HCEC 1CT (cell line): ENCODE measurements at regions not wholly inside any gene's neighbourhood (a gene's known extent, or its start where the extent isn't known, plus 50 kb on each side); places are given as distances from the start of the nearest gene placed in this dataset.
A peak's percentile ranks its signal among the peaks of the same experiment; 100 is the strongest.
"Not testable (repeated sequence)": the region's sequence is repeated elsewhere in the genome, so short reads cannot be mapped to it uniquely, and the experiment has no call there.

Experiments used
- DNase-seq: peaks from one replicate; pipeline ENCODE4 v3.0.0-alpha.2; 2017

- no peak for DNase-seq
Observed at GRCh38 chr5:124044613-124045012, 532.6 kb downstream of the CSNK1G3 start.

GRCh38 chr5:124043456-124043855 is 531.5 kb downstream of the CSNK1G3 start:
- DNase-seq: peak; percentile 9

GRCh38 chr5:124040799-124041198 is 528.8 kb downstream of the CSNK1G3 start:
- DNase-seq: no peak

- DNase-seq: no peak
Observed at GRCh38 chr5:124039410-124039809, 527.4 kb downstream of the CSNK1G3 start.

GRCh38 chr5:124036786-124037185 is 524.8 kb downstream of the CSNK1G3 start:
- no peak for DNase-seq

- no peak for DNase-seq
Observed at GRCh38 chr5:124034963-124035362, 523.0 kb downstream of the CSNK1G3 start.

- no peak for DNase-seq
Observed at GRCh38 chr5:124034083-124034700, 522.2 kb downstream of the CSNK1G3 start.

- DNase-seq: no peak
Observed at GRCh38 chr5:124030043-124030491, 518.1 kb downstream of the CSNK1G3 start.

GRCh38 chr5:124027441-124027840 is 515.5 kb downstream of the CSNK1G3 start:
- DNase-seq: no peak

GRCh38 chr5:124025306-124025845 is 513.4 kb downstream of the CSNK1G3 start:
- DNase-seq: no peak

- no peak for DNase-seq
Observed at GRCh38 chr5:124022966-124023365, 511.0 kb downstream of the CSNK1G3 start.

GRCh38 chr5:124021776-124022175 is 509.8 kb downstream of the CSNK1G3 start:
- no peak for DNase-seq

- no peak for DNase-seq
Observed at GRCh38 chr5:124021066-124021641, 509.2 kb downstream of the CSNK1G3 start.

GRCh38 chr5:124017321-124017720 is 505.3 kb downstream of the CSNK1G3 start:
- DNase-seq: not testable (repeated sequence)

GRCh38 chr5:124007675-124008398 is 495.9 kb downstream of the CSNK1G3 start:
- peak; percentile 6 for DNase-seq

GRCh38 chr5:124001036-124001615 is 489.1 kb downstream of the CSNK1G3 start:
- no peak for DNase-seq

GRCh38 chr5:124000538-124000937 is 488.6 kb downstream of the CSNK1G3 start:
- no peak for DNase-seq

- DNase-seq: no peak
Observed at GRCh38 chr5:123997462-123998215, 485.7 kb downstream of the CSNK1G3 start.

- no peak for DNase-seq
Observed at GRCh38 chr5:123997064-123997461, 485.1 kb downstream of the CSNK1G3 start.

GRCh38 chr5:123992641-123993040 is 480.7 kb downstream of the CSNK1G3 start:
- no peak for DNase-seq

- DNase-seq: no peak
Observed at GRCh38 chr5:123987956-123988355, 476.0 kb downstream of the CSNK1G3 start.

- no peak for DNase-seq
Observed at GRCh38 chr5:123976379-123977033, 464.5 kb downstream of the CSNK1G3 start.
